GM18502 (cell line): ENCODE measurements at regions not wholly inside any gene's neighbourhood (a gene's known extent, or its start where the extent isn't known, plus 50 kb on each side); places are given as distances from the start of the nearest gene placed in this dataset.
"Not testable (repeated sequence)": the region's sequence is repeated elsewhere in the genome, so short reads cannot be mapped to it uniquely, and the experiment has no call there.

Source experiments
- ATAC-seq: cut with Tn5 transposase; IDR thresholded peaks from one replicate; pipeline ENCODE4 v1.9.1; 2021; ENCODE audit warnings: mild to moderate bottlenecking; ENCODE audit not compliant: unreplicated experiment, poor library complexity

DNA sequence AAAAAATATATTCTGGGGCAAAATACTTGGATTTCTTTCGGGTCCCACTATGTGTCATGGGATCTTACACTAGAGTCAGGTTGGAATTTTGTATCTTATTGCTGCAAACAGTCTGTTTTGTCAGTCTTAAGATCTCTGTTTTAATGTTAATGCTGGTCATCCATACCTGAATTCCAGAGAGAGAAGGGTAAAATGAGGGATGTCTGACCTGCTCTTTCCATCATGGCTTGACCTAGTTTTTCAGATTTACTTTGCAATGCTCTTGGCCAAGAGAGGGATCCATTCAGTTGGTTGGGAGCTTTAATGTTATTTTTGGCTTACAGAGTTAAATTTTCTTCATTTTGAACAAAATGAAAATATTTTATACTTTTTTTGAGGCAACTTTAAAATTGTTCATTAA lies 117.2 kb downstream of the CASP12 start:
- ATAC-seq: no peak

DNA sequence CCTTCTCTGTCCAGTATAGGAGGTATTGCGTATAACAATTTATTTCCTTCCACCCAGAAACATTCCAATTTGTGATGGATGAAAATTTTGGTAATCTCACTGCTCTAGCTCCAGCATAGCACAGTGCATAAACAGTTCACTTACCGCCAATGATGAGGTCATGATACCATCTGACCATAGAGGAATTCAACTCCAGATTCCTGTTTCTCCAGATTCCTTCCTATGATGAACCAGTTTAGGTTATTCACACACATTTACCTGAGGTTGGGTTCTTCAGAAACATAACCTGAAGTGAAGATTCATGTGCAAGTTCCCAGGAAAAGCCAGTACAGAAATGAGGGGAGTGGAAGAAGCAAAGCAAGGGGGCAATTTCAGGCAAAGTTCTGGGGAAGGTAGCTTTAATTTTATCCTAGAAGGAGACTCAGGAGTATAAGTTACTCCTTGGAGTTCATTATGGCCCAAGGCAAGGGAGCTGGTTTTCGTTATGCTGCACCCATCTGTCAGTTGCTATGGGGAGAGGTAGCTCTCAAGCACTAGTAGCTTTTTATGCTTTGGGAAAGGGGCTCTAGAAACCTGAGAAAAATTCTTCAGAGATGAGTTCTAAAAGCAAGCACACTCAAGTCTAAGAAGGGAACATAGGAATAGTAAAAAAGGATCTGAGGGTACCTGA lies 121.6 kb downstream of the CASP12 start:
- ATAC-seq: no peak

DNA sequence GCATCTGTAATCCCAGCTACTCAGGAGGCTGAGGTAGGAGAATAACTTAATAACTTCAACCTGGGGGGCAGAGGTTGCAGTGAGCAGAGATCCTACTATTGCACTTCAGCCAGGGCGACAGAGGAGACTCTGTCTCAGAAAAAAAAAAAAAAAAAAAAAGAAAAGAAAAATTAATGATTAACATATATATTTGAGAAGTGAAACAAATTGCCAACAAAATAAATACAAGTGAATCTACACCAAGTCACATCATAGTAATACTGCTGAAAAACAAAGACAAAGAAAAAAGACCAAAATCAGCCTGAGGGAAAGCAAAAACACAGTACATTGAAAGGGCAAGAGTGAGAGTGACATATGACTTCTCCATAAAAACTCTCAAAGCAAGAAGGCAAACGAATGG lies 123.7 kb downstream of the CASP12 start:
- no peak for ATAC-seq

DNA sequence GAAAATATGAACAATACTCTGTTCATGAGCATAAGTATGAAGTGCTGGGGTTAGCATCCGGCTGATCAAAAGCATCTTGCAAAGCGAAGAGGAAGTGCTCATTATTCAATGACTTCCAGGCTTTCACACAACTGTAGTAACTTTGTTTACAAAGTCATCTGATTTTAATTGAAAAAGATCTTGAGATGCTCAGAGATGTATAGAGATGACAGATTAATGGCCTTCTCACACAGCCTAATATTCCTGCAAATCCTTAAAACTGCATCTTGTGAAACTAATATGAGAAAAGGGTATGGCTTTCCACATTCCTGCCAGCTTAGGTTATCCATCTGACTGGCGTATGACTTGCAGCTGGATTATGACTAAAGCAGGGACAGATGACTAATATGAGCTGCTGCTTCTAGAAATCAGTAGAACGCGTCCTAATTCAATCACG lies 125.4 kb downstream of the CASP12 start:
- ATAC-seq: no peak

DNA sequence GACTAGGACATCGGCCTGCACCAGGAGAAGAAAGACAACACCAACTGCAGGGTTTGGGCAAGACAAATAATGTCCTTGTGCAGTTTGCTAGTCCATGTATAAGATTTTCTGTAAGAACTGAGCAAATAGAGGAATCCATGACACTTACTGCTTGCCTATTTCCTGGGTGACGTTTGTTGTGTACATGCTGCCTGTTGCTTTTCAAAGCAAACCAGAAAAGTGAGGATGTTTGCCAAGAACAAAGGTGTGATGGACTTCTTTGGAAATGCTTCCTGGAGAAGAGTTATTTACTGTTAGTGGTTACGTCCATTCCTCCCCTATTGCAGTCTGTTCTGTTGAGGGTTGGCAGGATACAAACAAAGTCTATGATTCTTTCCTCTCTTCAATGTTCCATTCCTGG lies 126.5 kb downstream of the CASP12 start:
- no peak for ATAC-seq

DNA sequence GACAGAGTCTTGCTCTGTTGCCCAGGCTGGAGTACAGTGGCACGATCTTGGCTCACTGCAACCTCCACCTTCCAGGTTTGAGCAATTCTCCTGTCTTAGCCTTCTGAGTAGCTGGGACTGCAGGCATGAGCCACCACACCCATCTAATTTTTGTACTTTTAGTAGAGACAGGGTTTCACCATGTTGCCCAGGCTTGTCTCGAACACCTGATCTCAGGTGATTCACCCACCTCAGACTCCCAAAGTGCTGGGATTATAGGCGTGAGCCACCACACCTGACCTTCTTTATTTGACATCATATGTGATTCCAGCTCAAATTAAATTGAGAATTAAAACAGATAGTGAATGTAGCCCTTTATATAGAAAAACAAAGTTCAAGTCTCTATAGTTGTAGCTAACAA lies 127.2 kb downstream of the CASP12 start:
- not testable (repeated sequence) for ATAC-seq

DNA sequence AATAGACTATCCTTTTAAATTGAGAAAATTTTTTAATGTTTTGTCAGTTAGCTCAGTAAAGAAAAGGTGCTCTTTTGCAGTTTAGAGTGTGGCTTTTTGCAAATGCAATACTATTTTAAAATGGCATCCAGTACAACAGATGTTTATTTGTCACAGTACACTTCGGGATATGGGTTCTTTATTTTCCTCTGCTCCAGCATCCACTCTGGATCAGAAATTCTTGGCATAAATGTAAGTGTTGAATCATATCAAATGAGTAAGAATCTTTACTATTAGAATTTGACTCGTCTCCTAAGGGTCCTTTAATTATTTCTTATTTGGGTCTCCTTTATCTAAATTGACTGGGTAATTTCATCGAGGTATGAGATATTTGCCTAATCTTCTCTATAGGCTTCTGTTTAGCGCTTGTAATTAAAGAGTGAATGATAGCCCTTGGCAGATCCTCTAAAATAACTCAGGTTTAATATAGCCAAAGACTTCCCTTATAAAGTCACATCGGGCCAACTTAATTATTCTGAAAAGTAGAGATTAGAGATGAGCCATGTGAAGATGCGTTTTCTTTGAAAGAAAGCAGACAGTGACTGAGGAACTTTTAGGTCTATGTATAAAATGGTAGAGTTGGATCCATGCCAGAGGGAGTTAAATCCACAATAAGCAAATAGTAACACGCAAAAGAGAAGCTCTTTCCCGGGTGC lies 132.7 kb downstream of the CASP12 start:
- ATAC-seq: no peak

DNA sequence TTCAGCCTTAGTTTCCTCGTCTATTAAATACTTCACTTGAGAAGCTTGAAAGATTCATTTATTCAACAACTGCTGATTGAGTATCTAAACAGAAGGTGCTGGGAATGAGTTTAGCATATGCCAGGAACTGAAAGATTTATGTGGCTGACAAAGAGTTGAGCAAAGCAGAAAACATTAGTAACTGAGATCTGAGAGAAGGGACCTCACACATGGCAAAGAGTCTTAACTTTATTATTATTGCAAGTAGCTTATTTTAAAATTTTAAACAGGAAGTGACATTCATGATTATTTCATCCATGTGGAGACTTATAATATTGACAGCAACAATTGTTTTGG lies 133.6 kb downstream of the CASP12 start:
- peak; percentile 49 for ATAC-seq

DNA sequence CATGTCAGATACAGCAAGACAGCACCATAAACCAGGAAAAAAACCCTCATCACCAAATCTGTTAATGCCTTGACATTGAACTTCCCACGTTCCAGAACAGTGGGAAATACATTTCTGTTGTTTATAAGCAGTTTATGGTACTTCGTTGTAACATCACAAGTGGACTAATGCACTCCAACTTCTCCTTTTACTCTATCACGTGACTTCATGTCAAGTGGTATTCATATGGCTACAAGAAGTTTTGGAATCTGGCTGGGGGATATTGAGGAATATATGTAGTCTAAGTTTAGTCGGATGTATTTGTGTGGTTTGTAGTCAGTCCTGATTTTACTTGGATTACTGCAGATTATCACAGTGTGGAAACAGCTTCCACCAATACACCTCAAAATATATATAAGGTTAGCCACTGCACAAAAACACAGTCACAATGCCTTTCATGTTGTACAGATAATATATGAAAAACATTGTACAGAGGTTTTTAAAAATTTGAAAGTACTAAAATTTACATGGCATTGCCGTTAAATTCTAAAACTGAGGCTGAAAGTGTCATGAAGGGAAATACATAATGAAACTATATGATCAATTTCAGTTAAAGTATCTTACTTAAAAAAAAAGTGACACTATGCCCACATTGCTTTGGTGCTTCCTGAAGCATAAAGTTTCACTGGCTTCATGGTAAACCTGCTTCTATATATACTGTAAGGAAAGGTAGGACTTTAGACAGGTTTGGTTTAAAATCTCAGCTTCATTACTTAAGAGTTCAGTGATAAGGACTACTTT lies 134.1 kb downstream of the CASP12 start:
- peak; percentile 46 for ATAC-seq

DNA sequence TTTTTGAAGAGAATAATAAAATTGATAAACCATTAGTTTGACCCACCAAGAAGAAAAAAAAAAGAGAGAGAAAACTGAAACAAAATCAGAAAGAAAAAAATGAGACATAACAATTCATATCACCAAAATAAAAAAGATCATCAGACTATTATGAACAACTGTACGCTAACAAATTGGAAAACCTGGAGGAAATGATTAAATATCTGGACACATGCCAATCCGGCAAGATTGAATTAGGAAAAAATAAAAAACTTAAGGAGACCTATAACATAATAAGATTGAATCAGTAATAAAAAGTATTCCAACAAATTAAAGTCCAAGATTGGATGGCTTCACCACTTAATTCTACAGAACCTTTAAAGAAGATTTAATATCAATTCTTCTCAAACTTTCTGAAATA lies 136.7 kb downstream of the CASP12 start:
- no peak for ATAC-seq

DNA sequence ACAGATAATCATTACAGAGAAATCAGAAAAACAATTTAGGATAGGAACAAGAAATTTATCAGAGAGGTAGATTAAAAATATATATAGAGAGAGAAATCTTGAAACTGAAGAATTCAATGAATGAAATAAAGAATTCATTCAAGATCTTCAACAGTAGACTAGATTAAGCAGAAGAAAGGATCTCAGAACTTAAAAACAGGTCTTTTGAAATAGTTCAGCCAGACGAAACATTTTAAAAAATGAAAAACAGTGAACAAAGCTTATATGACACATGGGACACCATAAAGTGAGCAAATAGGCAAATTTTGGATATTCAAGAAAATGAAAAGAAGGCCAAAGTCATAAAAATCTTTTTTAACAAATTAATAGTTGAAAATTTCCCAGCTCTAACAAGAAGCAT lies 138.8 kb downstream of the CASP12 start:
- no peak for ATAC-seq

DNA sequence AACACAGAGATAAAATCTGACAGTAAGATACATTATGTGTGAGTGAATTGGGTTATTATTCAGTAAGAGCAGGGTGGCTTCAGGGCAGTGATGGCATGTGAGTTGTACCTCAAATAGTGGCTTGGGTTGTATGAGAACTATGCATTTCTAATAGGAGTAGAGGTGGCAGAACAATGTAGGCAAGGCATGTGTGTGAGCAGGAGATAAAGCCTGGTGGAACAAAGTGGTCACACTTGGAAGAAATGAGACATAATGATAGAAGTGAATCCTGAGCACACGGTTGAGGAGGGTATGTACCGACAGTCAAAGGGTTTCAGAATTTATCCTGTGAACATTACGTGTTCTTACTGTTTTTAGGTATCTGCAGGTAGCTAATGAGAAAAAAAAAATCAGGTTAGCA lies 159.3 kb downstream of the CASP12 start:
- no peak for ATAC-seq

DNA sequence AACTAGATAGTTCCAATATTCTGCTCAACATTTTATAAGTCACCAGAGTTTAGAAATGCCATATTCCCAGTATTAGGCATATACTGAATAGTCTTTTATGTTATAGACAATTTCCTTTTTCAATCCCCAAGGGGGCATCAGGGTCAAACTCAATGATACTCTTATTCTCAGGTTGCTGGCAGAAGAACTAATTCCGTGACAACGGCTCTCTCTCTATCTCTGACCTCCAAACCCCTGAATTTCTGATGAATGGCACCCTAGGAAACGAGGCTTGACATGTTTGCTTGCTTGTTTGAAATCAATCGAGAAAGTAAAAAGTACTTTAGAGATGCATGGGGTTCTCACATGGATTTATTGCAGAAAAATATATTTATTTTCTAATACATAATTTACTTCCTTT lies 160.1 kb downstream of the CASP12 start:
- ATAC-seq: no peak

DNA sequence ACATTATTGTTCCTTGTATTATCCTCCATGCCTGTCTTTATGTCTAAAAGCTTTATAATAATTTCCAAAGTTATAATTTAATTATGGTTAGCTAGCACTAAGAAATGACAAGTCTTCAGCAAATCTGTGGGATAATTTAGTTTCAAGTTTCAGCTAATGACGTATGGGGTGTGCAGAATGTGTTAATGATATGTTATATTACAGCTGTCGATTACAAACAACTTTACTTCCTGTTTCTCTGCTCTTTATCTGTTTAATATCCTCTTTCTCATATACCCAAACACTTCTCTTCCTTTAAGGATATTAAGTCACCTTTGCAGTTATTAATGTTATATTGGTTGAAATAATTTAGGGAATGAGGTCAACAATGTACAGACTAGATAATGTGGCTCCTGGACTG lies 161.8 kb downstream of the CASP12 start:
- ATAC-seq: no peak

DNA sequence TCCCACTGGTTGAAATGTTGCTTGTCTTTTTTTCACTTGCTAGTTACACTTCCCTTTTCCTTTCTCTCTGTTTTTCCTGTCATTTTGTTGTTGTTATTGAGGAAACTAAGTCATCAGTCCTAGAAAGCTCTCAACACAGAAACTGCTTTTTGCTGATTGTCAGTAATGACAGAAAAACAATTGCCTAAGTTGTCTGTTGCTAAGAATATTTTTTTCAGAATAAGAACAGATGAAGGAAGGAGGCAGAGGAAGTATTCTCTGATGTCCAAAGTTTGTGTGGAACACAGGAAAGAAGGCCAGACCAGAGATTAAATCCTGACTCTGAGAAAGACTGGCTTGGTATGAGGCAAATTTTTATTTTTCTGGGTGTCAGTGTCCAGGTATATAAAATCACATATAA lies 163.3 kb downstream of the CASP12 start:
- no peak for ATAC-seq

DNA sequence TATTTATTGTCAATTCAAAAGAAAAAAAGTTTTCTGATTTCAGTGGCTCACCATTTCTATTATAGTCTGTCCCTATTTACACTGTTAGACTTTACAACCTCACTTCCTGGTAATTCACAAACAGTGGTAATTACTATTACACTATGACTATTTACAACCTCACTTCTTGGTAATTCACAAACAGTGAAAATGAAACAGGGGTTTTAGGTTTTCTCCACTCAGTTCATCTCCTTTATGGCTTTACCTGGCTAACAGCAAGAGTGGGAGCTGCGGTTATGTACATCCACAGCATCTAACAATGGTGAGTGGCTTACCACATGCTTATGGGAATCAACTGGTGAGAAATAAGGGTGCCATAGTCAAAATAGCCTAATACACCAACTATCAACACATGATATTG lies 166.4 kb downstream of the CASP12 start:
- ATAC-seq: no peak

DNA sequence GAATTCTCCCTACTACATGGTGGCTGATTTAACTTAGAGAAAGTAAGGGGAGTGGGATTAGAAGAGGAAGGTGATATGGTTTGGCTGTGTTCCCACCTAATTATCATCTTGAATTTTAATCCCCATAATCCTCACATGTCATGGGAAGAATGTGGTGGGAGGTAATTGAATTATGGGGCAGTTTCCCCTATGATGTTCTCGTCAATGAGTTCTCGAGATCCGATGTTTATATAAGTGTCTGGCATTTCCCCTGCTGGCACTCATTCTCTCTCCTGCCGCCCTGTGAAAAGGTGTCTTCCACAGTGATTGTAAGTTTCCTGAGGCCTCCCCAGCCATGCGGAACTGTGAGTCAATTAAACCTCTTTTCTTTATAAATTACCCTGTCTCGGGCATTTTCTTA lies 169.3 kb downstream of the CASP12 start:
- no peak for ATAC-seq

DNA sequence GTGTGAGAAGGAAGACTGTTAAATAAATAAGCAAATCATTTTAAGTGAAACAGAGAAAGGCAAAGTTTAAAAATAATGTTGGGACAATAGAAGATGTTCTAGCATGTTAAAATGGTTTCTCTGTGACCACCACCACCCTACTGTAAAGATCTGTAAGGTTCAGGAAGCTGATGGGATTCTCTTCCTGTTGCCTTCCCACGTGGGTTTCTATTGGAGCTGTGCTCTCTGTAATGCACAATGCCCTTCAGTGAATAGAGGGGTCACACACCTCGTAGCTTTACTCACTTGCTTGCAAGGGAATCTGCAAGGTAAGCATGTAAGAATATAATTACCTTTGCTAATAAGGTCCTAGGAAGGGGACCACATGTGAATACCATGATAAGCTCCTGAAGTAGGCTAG lies 170.5 kb downstream of the CASP12 start:
- no peak for ATAC-seq

DNA sequence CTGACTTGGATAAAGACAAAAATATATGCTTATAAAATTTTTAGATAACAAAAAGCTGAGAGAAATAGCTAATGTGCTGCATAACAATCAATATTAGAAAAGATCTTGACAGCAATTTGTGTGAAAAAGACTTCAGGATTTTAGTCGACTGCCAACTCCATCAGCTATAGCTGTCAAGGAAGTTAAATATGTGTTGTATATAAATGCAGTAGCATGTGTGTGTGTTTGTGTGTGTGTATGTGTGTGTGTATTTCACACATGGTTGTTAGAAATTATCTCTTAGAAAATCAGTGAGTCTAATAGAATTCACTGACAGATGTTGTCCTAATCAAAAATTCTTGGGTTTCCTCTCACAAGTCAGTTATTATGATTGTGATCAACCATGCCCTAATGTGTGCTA lies 171.2 kb downstream of the CASP12 start:
- no peak for ATAC-seq

DNA sequence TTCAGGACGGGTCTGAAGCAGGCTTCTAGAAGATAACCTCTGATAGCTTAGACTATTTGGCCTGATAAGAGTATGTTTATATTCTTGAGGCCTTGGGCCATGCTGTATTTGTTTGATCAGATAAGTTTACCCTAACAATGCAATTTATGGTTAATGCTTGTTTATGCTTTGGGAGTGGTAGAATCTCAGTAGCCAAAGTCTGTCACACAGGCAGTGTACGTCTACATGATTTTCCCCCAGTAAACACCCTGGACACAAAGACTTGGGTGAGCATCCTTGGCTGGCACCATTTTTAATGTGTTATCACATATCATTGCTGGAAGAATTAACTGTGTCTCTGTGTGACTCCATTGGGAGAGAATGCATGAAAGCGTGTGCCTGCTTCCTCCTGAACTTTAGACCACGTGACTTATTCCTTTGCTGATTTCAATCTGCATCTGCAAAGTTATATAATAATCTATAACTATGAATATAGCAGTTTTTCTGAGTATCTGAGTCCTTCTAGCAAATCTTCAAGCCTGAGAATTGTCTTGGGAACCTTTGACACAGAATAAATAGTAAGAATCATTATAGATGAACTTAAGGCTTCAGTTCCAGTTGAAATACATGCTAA lies 172.4 kb downstream of the CASP12 start:
- no peak for ATAC-seq

DNA sequence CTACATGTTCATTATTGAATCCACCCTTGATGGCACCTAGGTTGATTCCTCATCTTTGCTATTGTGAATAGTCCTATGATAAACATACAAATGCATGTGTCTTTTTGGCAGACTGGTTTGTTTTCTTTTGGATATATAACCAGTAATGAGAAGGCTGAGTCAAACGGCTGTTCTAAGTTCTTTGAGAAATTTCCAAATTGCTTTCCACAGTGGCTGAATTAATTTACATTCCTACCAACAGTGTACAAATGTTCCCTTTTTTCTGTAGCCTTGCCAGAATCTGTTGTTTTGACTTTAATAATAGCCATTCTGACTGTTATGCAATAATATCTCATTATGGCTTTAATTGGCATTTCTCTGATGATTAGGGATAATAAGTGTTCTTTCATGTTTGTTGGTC lies 184.9 kb downstream of the CASP12 start:
- ATAC-seq: no peak
